ENCODE measurements at regions not wholly inside any gene's neighbourhood (a gene's known extent, or its start where the extent isn't known, plus 50 kb on each side); places are given as distances from the start of the nearest gene placed in this dataset.
"Not testable (repeated sequence)": the region's sequence is repeated elsewhere in the genome, so short reads cannot be mapped to it uniquely, and the experiment has no call there.

DNA sequence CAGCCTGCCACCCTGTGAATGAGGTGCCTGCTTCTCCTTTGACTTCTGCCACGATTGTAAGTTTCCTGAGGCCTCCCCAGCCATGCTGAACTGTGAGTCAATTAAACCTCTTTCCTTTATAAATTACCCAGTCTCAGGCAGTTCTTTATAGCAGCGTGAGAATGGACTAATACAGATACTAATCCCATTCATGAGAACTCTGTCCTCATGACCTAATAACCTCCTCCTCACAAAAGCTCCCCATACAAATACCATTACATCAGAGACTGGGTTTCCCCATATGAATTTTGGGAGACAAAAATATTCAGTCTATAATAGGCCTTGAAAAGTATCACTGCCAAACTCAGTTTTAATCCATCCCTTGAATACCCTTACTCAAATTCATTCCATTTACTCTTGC lies 199.0 kb downstream of the FRK start:
- TF ChIP-seq, protein P1, sequence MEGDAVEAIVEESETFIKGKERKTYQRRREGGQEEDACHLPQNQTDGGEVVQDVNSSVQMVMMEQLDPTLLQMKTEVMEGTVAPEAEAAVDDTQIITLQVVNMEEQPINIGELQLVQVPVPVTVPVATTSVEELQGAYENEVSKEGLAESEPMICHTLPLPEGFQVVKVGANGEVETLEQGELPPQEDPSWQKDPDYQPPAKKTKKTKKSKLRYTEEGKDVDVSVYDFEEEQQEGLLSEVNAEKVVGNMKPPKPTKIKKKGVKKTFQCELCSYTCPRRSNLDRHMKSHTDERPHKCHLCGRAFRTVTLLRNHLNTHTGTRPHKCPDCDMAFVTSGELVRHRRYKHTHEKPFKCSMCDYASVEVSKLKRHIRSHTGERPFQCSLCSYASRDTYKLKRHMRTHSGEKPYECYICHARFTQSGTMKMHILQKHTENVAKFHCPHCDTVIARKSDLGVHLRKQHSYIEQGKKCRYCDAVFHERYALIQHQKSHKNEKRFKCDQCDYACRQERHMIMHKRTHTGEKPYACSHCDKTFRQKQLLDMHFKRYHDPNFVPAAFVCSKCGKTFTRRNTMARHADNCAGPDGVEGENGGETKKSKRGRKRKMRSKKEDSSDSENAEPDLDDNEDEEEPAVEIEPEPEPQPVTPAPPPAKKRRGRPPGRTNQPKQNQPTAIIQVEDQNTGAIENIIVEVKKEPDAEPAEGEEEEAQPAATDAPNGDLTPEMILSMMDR (IDR thresholded peaks at IDR 0.05; ENCODE audit: low read length), result not testable (repeated sequence)
- not testable (repeated sequence) for TF ChIP-seq EZH2 (IDR thresholded peaks at IDR 0.05; ENCODE audit: borderline replicate concordance, low read length)

All from OCI-LY1 (cell line).